Left forelimb (tissue), 1 donor: ENCODE measurements at regions not wholly inside any gene's neighbourhood (a gene's known extent, or its start where the extent isn't known, plus 50 kb on each side); places are given as distances from the start of the nearest gene placed in this dataset.

Source experiments
- DNase-seq: peaks from one replicate; pipeline ENCODE4 v3.0.0-alpha.2; 2018; ENCODE audit warnings: low spot score

DNA sequence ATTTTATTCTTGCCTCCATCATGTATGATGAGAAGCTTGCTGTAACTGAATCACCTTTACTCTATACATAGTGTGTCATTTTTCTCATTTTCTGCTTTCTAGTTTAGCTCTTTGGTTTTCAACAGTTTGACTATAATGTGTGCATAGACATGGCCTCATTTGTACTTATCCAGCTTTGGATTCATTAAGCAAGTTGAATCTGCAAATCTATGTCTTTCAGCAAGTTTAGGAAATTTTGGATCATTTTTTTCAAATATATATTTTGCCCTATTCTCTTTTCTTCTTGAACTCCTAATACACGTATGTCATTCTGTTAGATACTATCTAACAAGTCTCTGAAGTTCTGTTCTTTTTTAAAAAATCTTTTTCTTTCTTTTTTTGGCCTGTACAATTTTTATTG lies 57.8 kb downstream of the PRLHR start:
- DNase-seq: no peak

GRCh38 chr10:118534136-118534535 lies 61.3 kb downstream of the PRLHR start:
- no peak for DNase-seq

GRCh38 chr10:118531105-118531852 lies 64.2 kb downstream of the PRLHR start:
- no peak for DNase-seq

DNA sequence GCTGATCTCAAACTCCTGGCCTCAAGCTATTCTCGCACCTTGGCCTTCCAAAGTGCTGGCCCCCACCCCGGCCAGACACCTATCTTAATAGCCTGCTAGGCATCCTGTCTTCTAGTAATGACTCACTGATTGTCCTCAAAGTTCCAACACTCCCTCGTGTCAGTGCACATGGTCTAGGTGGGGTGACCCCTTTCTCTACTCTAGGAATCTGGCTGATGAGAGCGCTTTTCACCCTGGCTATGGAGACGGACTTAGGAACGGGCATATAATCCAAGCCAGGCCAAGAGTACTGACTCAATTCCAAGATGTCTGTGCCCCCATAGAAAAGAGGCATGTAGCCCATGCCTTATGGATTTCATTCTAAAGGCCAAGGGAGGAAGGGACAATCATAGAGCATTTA lies 67.0 kb downstream of the PRLHR start:
- no peak for DNase-seq

DNA sequence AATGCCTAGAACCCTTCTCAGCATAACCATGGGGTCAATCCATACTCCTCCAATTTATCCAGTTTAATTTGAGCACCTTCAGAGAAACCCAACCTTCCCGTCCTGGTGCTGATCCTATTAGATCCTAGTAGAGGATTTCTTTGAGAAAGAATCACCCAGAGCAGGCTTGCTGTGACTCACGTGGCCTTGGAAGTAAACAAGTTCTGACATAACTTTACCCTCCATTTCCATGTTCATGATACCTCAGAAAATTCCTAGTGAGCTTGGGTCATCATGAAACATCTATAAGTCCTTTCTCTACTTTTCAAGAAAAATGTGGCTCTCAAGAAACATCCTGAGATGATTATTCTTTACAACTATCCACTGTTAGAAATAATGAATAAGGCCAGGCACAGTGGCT lies 71.7 kb downstream of the PRLHR start:
- DNase-seq: no peak

DNA sequence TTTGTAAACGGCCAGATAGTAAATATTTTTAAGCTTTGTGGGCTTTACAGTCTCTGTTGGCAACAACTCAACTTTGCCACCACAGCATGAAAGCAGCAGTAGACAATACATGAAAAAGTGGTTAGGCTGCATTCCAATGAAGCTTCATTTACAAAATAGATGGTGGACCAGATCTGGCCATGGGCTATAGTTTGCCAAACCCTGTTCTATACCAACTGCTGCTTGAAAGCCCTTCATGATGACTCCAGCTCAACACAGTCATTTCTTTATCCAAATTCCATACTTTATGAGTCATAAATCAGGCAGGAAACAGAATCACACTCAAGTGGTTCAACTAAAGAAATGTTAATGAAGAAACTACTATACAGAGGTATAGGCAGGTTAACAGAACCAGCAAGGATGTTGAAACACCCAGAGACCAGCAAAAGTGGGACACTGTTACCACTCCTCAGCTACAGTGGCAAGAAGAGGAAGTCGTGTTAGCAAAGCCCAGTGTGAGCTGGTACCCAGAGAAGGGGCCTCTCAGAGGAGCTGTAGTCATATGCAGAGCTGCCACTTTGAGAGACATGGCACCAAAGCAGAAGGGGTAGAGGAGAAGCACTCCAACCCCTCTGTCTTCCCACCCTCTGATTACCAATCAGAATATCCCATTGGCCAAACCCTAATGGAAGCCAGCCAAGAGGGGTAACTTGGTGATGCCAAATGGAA lies 72.5 kb downstream of the PRLHR start:
- DNase-seq: no peak

GRCh38 chr10:118521415-118522117 lies 73.9 kb downstream of the PRLHR start:
- DNase-seq: no peak

DNA sequence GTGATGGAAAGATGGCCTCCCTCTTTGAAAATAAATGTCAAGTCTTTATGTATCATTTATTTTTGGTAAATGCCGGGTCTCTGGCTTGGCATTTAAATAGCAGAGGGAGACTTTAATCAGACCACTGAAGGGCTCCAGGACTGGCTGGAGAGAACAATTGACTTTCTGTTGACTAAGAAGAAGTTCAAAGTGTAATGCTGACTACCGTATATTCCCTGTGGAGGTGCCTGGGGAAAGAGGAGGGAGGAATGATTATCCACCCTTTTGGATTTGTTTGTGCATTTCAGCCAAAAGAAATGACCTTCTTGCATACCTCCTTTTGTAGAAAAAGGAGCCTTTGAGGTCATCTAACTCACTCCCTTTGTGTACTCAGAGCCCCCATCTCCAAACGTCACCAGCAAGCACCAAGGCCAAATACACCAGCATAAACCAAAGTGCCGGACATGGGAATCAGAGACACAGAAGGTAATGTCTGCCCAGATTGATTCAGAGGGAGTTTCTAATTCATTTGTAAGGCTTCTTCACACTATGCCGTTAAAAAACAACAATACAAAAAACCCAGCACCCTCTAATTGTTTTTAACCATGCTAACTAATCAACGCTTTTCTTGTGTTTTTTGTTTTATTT lies 75.2 kb downstream of the PRLHR start:
- DNase-seq: no peak

DNA sequence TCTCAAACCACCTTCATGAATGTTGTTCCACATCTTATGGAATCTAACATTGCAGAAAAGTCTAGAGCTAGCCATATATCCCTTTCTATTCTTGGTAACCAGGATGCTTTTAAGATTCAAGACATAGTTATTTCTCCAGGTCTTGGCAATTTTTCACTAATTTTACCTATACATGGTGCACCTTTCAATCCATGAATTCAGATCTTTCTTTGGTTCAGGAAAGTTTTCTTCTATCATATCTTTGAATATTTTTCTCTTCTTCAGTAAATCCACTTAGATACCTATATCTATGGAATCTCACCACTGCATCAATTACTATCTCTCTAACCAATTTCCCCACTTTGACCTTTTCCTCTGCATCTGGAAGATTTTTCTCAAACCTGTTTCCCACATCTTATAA lies 77.4 kb downstream of the PRLHR start:
- DNase-seq: no peak

DNA sequence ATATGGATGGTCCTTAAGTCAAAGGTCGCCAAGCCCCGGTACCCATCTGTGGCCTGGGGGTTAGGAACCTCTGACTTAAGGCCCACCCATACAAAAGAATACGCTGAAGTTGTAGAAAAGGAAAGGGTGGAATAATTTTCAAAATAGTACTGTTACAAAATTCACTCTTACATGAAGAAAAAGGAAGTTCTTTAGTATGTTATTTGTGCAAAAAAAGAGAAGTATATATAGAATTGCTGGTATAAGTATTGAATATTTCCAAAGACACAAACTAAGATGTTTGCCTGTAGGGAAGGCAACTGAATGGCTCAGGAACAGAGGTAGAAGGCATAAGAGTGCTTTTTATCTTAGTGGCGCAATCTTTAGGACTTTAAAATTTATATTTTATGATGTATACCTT lies 78.7 kb downstream of the PRLHR start:
- DNase-seq: no peak

DNA sequence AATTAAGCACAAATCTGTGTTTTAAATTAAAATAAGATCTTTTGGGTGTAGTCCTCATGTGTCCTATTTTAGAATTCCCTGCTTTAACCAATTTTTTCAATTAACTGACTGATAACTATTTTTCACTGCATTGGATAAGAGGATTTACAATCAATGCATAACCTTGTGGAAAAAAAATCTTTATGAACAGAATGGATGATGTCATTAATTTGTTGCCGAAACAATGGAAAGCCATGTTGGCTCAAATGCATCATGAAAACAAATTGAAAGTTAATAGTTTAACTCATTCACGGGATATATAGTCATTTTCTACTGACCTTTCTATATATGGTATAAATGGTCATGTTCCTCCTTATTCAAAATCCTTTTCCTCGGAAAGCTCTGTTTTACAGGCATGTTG lies 82.3 kb downstream of the PRLHR start:
- no peak for DNase-seq

DNA sequence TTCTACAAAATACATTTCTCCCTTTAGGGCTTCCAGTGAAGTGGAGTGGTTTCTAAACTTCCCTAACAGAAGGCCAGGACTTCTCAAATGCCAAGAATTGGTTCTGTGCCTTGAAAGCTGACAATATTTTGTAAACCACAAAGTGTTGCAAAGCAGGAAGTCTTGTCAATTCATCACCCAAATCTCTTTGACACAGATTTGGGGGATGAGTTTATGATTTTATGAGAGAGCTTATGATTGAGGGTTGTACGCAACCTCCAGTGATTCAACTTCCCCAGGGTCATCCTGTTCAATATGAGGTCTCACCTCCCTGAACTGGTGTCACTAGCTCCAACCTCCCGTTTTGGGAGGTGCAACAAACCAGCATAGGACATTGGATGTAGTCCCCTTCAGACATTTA lies 83.7 kb downstream of the PRLHR start:
- DNase-seq: no peak

- no peak for DNase-seq
Observed at GRCh38 chr10:118508863-118509262, 86.6 kb downstream of the PRLHR start.

- DNase-seq: no peak
Observed at GRCh38 chr10:118508355-118508754, 87.1 kb downstream of the PRLHR start.

DNA sequence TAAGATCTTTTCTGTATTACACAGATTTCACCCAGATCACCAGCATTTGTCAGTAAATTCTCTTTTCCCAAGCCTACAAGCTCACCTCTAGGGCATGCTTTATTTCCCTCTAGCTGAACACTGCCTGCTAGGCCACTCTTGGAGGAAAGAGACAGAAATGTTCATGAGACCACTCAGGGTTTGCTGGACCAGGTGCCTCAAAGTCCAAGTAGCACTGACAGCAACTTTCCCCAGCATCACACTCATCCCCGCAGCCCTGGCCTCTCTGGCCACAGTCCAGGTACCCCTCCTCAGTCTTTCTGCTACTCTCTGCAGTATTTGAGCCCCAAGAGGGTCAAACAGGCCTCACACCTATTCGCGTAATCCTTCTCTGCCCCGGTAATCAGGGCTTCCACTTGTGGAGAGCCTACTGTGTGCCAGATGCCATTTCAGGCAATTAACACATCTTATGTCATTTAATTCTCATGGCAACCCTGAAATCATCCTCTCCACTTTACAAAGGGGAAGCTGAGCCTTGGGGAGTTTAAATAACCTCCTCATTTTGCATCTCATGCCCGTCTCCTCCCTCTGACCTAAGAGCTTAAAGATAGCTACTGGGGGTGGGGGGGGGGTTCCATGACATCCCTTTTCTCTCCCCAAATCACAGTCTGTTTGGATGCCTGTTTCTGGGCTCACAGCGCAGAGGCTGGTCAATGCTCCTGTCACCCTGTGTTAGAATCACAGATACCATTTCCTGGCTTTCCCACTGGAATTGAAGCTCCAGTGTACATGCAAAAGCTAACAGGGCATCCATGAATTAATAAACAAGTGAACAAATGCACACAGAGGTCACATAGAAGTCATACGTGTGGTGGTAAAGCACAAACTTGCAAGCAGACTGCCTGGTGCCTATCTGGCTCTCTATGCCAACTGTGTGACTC lies 88.5 kb downstream of the PRLHR start:
- no peak for DNase-seq

DNA sequence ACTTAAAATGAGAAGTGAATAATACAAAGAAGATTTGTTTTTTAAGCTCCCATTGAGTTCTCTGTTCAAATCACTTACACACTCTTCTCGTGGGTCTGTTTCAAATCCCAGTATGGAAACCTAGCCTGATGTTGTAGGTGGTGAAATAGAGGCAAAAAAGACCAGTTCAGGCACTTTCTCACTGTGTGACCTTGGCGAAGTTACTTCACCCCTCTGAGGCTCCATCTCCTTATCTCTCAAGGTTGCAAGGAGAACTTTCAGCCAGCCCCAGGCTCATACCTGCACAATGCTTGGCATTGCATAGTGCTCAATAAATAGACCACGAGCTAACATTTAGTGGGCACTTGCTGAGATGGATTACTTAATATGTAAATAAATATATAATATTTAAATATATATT lies 90.1 kb downstream of the PRLHR start:
- DNase-seq: no peak

- no peak for DNase-seq
Observed at GRCh38 chr10:118504467-118505205, 90.8 kb downstream of the PRLHR start.

DNA sequence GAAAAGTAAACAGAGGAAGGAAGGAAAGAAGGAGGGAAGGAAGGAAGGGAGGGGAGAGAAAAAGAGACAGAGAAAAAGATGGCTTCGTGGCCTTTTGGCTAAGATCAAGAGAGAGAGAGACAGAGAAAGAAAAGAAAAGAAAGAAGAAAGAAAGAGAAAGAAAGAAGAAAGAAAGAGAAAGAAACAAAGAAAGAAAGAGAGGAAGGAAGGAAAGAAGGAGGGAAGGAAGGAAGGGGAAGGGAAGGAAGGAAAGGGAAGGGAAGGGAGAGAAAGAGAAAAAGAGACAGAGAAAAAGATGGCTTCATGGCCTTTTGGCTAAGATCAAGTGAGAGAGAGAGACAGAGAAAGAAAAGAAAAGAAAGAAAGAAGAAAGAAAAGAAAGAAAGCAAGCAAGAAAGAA lies 91.4 kb downstream of the PRLHR start:
- DNase-seq: no peak

DNA sequence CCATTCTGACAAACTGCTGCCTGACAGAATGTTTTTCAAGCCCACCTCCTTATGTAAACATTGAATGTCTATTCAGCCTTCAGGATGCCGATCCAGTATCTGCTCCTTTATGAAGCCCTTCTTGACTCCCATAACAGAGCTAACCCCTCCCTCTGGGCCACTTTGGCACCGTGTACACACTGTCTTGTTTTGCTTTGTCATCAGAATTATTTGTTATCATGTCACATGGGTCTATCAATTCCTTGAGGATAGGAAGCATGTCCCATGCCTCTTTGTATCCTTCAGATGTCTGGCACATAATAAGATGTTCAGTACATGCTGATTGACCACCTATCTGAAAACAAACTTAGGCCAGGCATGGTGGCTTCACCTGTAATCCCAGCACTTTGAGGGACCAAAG lies 92.3 kb downstream of the PRLHR start:
- no peak for DNase-seq

DNA sequence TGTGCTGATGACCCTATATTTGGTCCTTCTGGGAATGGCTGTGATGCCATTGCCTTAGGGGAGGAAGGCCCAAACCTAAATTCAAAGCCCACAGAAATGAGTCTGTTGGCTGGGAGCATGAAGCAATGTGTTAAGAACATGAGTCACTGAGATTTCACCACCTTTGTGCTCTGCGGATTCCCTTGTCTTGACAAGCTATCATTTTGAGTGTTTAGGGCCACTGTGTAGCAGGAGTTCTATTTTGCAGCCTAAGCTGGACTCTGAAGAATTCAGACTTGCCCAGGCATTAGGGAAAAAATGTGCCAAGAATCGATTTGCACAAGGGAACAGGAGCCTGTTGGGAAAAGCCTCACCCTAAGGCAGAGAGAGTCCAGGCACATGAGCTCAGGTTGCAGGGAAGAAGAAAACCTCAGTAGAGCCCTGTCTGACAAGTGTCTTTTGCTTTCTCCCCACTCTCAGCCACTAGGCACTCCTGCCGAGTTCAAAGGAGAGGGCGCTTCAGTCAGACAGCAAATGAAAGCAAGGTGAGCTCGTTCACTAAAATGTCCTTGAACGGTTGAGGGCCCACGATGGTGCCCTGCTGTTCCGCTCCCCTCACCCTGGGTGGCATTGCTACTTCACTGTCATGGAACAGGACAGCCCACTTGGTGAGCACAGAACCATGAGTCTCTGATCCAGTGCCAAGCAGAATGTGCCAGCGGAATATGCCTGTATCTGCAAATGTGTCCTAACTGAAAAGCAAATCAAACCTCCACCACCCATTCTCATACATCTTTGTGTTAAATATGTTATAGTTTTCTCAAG lies 93.6 kb downstream of the PRLHR start:
- no peak for DNase-seq
